HG02678 (cell line): ENCODE measurements at regions not wholly inside any gene's neighbourhood (a gene's known extent, or its start where the extent isn't known, plus 50 kb on each side); places are given as distances from the start of the nearest gene placed in this dataset.
"Not testable (repeated sequence)": the region's sequence is repeated elsewhere in the genome, so short reads cannot be mapped to it uniquely, and the experiment has no call there.

Source experiments
- ATAC-seq: cut with Tn5 transposase; IDR thresholded peaks from one replicate; pipeline ENCODE4 v1.9.1; 2021; ENCODE audit warnings: mild to moderate bottlenecking, moderate library complexity; ENCODE audit not compliant: unreplicated experiment

GRCh38 chr10:23864631-23865147 lies 344.2 kb upstream of the KIAA1217 start:
- no peak for ATAC-seq

GRCh38 chr10:23866985-23867384 lies 342.0 kb upstream of the KIAA1217 start:
- not testable (repeated sequence) for ATAC-seq

- no peak for ATAC-seq
Observed at GRCh38 chr10:23868121-23868520, 340.8 kb upstream of the KIAA1217 start.

- ATAC-seq: no peak
Observed at GRCh38 chr10:23869548-23869947, 339.4 kb upstream of the KIAA1217 start.

GRCh38 chr10:23869996-23870395 lies 338.9 kb upstream of the KIAA1217 start:
- ATAC-seq: no peak

- no peak for ATAC-seq
Observed at GRCh38 chr10:23870651-23871610, 338.0 kb upstream of the KIAA1217 start.

GRCh38 chr10:23872290-23872689 lies 336.6 kb upstream of the KIAA1217 start:
- no peak for ATAC-seq

- no peak for ATAC-seq
Observed at GRCh38 chr10:23877791-23878320, 331.1 kb upstream of the KIAA1217 start.

- ATAC-seq: no peak
Observed at GRCh38 chr10:23884670-23885069, 324.3 kb upstream of the KIAA1217 start.

GRCh38 chr10:23885853-23886252 lies 323.1 kb upstream of the KIAA1217 start:
- ATAC-seq: no peak

- ATAC-seq: no peak
Observed at GRCh38 chr10:23886355-23886754, 322.6 kb upstream of the KIAA1217 start.

- ATAC-seq: no peak
Observed at GRCh38 chr10:23891301-23891700, 317.6 kb upstream of the KIAA1217 start.

- no peak for ATAC-seq
Observed at GRCh38 chr10:23892296-23892695, 316.6 kb upstream of the KIAA1217 start.

- no peak for ATAC-seq
Observed at GRCh38 chr10:23897267-23897666, 311.7 kb upstream of the KIAA1217 start.

GRCh38 chr10:23897861-23898260 lies 311.1 kb upstream of the KIAA1217 start:
- no peak for ATAC-seq

- no peak for ATAC-seq
Observed at GRCh38 chr10:23899166-23899565, 309.8 kb upstream of the KIAA1217 start.

- ATAC-seq: no peak
Observed at GRCh38 chr10:23910291-23910690, 298.6 kb upstream of the KIAA1217 start.

- no peak for ATAC-seq
Observed at GRCh38 chr10:23912884-23913404, 296.0 kb upstream of the KIAA1217 start.

- ATAC-seq: no peak
Observed at GRCh38 chr10:23914641-23915040, 294.3 kb upstream of the KIAA1217 start.

GRCh38 chr10:23917251-23917840 lies 291.6 kb upstream of the KIAA1217 start:
- no peak for ATAC-seq

GRCh38 chr10:23918090-23918723 lies 290.7 kb upstream of the KIAA1217 start:
- no peak for ATAC-seq
